SH-SY5Y (cell line): ENCODE measurements at regions not wholly inside any gene's neighbourhood (a gene's known extent, or its start where the extent isn't known, plus 50 kb on each side); places are given as distances from the start of the nearest gene placed in this dataset.

ENCODE experiments used
- GATA2 ChIP-seq: IDR thresholded peaks from 2 replicates; pipeline ENCODE4 v1.6.1; 2011; ENCODE audit warnings: mild to moderate bottlenecking, low read depth, low read length
- GATA3 ChIP-seq: IDR thresholded peaks from 2 replicates; pipeline ENCODE4 v1.6.1; 2011; ENCODE audit warnings: low read depth, mild to moderate bottlenecking, low read length, moderate library complexity

DNA sequence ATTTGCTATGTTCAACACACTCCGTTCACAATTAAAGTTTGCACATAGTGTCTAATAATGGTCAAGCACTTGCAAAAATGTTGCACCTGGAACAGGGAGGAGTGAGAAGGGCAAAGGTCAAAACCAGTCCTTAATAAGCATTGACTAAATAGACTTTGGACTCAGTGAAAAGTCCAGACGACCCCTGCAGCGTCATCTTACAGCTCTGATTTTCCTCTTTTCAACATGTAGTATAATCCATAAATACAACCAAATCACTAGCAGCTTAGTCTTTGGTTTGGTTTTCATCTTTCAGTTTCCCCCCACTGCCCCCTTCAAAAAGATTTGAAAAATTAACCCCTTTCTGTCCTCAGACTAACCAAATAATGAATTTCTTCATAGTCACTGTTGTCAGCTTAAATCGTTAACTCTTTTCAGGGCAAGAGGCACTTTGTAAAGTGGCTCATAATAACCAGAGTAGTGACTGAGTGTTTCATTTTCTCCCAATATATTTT is 290.3 kb downstream of the PTPRC start:
- TF ChIP-seq GATA3 (no peak), GATA2 (no peak)
